ENCODE measurements at regions not wholly inside any gene's neighbourhood (a gene's known extent, or its start where the extent isn't known, plus 50 kb on each side); places are given as distances from the start of the nearest gene placed in this dataset.

DNA sequence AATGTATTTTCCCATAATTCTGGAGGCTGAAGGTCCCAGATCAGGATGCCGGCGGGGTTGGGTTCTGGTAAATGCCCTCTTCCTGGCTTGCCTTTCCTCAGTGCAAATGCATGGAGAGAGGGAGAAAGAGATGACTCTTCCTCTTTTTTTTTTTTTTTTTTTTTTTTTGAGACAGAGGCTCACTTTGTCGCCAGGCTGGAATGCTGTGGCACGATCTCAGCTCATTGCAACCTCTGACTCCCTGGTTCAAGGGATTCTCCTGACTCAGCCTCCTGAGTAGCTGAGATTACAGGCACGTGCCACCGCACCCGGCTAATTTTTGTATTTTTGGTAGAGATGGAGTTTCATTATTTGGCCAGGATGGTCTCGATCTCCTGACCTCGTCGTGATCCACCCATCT is 300.0 kb upstream of the TAS2R1 start:
- Histone ChIP-seq H3K4me2 (replicated peaks; ENCODE audit: extremely low read depth, low read length, poor library complexity, severe bottlenecking) (no peak overlapping the region), H3K4me3 (replicated peaks in 1 of 3; ENCODE audit: low read depth in 2 of 3, low read length in 3 of 3) (no peak overlapping the region), H3K36me3 (replicated peaks in 1 of 2; ENCODE audit: control insufficient read depth in 1 of 2, insufficient read depth in 2 of 2, low read length in 2 of 2) (no peaks in the 10 kb centered on the region), H3K9me3 (replicated peaks in 1 of 2; ENCODE audit: control insufficient read depth in 1 of 2, insufficient read depth in 1 of 2, low read length in 2 of 2) (peaks cover 0 to 3% of the 10 kb centered on the region in 2 donors), H2AFZ (ENCODE audit: insufficient read depth, low read depth, low read length, poor library complexity, severe bottlenecking) (no peak overlapping the region), H3K4me1 (ENCODE audit: control insufficient read depth in 1 of 2, insufficient read depth in 2 of 2, low read length in 2 of 2) (no peaks in the 10 kb centered on the region), H3K27ac (ENCODE audit: low read depth in 1 of 2, low read length in 2 of 2) (no peak overlapping the region), H3K79me2 (ENCODE audit: insufficient read depth, low read length) (no peaks in the 10 kb centered on the region), H4K20me1 (ENCODE audit: insufficient read depth, low read length) (no peaks in the 10 kb centered on the region), H3K27me3 (ENCODE audit: control insufficient read depth in 2 of 2, insufficient read depth in 2 of 2, low read length in 2 of 2) (no peaks in the 10 kb centered on the region), H3K9ac (ENCODE audit: insufficient read depth, low read length, poor library complexity, severe bottlenecking) (no peak overlapping the region)
- TF ChIP-seq, protein P1, sequence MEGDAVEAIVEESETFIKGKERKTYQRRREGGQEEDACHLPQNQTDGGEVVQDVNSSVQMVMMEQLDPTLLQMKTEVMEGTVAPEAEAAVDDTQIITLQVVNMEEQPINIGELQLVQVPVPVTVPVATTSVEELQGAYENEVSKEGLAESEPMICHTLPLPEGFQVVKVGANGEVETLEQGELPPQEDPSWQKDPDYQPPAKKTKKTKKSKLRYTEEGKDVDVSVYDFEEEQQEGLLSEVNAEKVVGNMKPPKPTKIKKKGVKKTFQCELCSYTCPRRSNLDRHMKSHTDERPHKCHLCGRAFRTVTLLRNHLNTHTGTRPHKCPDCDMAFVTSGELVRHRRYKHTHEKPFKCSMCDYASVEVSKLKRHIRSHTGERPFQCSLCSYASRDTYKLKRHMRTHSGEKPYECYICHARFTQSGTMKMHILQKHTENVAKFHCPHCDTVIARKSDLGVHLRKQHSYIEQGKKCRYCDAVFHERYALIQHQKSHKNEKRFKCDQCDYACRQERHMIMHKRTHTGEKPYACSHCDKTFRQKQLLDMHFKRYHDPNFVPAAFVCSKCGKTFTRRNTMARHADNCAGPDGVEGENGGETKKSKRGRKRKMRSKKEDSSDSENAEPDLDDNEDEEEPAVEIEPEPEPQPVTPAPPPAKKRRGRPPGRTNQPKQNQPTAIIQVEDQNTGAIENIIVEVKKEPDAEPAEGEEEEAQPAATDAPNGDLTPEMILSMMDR (IDR thresholded peaks at IDR 0.05), result no peak
- Mint-ChIP-seq H3K36me3 (no peaks in the 10 kb centered on the region), H3K4me3 (no peak overlapping the region), H3K27ac (peak overlapping the region in 1 of 7 donors; percentile 11), H3K9me3 (peaks cover 0 to 6% (median 4%) of the 10 kb centered on the region in 7 donors), H3K27me3 (ENCODE audit: low read depth in 3 of 3) (no peaks in the 10 kb centered on the region), H3K4me1 (no peaks in the 10 kb centered on the region)
- no CpG with 5 or more reads among the region's 10 CpGs for WGBS (ENCODE audit: insufficient coverage)
- DNase-seq, result no peak
- intact Hi-C loops (cut with micrococcal nuclease), result no loop called here

DNA sequence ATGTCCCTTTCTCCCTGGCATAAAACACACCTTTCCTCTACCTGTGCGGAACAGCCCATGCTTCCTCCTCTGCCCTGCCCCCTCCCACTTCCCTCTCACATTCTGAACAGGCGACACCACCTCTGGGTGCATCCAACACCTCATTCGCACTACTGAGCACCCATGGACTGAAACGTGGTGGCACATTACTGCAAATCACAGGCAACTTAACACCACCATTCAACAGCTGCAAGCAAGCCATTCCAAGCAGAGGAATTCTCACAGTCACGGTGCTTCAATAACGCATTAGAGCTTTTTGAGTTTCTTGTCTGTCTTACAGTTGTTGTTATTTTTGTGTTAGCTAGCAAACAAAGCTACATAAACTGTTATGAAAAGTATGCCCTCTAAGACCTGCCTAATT is 298.2 kb upstream of the TAS2R1 start:
- Mint-ChIP-seq H3K4me1 (no peaks in the 10 kb centered on the region), H3K27me3 (ENCODE audit: low read depth in 3 of 3) (peaks cover 0 to 3% (median 0%) of the 10 kb centered on the region in 3 donors), H3K36me3 (no peaks in the 10 kb centered on the region), H3K9me3 (peaks cover 2 to 11% (median 5%) of the 10 kb centered on the region in 7 donors), H3K27ac (peak overlapping the region in 1 of 7 donors; percentile 48), H3K4me3 (no peak overlapping the region)
- H4K20me1 ChIP-seq (ENCODE audit: insufficient read depth, low read length), result no peaks in the 10 kb centered on the region
- intact Hi-C loops (cut with micrococcal nuclease), result no loop called here
- no peak for DNase-seq
- H3K27me3 ChIP-seq (ENCODE audit: control insufficient read depth in 2 of 2, insufficient read depth in 2 of 2, low read length in 2 of 2), result no peaks in the 10 kb centered on the region
- no peak overlapping the region for H3K9ac ChIP-seq (ENCODE audit: insufficient read depth, low read length, poor library complexity, severe bottlenecking)
- TF ChIP-seq, protein P1 (IDR thresholded peaks at IDR 0.05), result no peak
- H3K4me2 ChIP-seq (replicated peaks; ENCODE audit: extremely low read depth, low read length, poor library complexity, severe bottlenecking), result no peak overlapping the region
- H2AFZ ChIP-seq (ENCODE audit: insufficient read depth, low read depth, low read length, poor library complexity, severe bottlenecking), result no peak overlapping the region
- no peak overlapping the region for H3K4me3 ChIP-seq (replicated peaks in 1 of 3; ENCODE audit: low read depth in 2 of 3, low read length in 3 of 3)
- no peaks in the 10 kb centered on the region for H3K79me2 ChIP-seq (ENCODE audit: insufficient read depth, low read length)
- no peaks in the 10 kb centered on the region for H3K4me1 ChIP-seq (ENCODE audit: control insufficient read depth in 1 of 2, insufficient read depth in 2 of 2, low read length in 2 of 2)
- no peaks in the 10 kb centered on the region for H3K36me3 ChIP-seq (replicated peaks in 1 of 2; ENCODE audit: control insufficient read depth in 1 of 2, insufficient read depth in 2 of 2, low read length in 2 of 2)
- no peak overlapping the region for H3K27ac ChIP-seq (ENCODE audit: low read depth in 1 of 2, low read length in 2 of 2)
- WGBS (ENCODE audit: insufficient coverage), result 32% methylated on average over 4 of the region's 6 CpGs
- peaks cover 4 to 6% of the 10 kb centered on the region in 2 donors for H3K9me3 ChIP-seq (replicated peaks in 1 of 2; ENCODE audit: control insufficient read depth in 1 of 2, insufficient read depth in 1 of 2, low read length in 2 of 2)
